ENCODE measurements at regions not wholly inside any gene's neighbourhood (a gene's known extent, or its start where the extent isn't known, plus 50 kb on each side); places are given as distances from the start of the nearest gene placed in this dataset.

DNA sequence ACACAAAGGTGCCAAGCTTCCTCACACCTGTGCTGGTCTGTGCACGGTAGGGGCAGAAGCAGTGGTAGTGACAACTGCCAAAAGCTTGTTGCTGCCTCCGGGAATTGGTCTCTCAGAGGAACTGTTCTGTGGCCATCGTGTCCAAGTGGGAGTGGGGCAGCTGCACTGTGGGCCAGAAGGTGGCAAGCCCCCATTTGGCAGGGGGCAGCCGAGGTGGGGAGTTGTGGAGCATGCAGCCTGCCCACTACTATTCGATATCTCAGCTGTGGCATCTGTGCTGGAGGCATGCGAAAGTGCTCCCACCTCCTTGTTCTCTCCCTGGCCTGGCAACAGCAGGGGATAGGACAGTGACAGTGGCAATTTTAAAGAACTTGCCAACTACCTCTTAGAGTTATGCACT lies 192.8 kb downstream of the TBX22 start:
- peaks cover 0 to 3% (median 0%) of the 10 kb centered on the region in 3 donors for H3K27me3 ChIP-seq (ENCODE audit: control insufficient read depth in 3 of 3, insufficient read depth in 3 of 3, low read length in 3 of 3)
- H3K36me3 ChIP-seq (ENCODE audit: control insufficient read depth in 3 of 3, insufficient read depth in 3 of 3, low read length in 3 of 3): no peaks in the 10 kb centered on the region
- H3K27ac ChIP-seq (ENCODE audit: low read depth, low read length): no peak overlapping the region
- no peaks in the 10 kb centered on the region for H3K4me1 ChIP-seq (ENCODE audit: control insufficient read depth in 3 of 3, insufficient read depth in 3 of 3, low read length in 3 of 3)
- no peak overlapping the region for H3K4me3 ChIP-seq (ENCODE audit: low read length in 3 of 3)
- peaks cover 0 to 4% (median 0%) of the 10 kb centered on the region in 3 donors for H3K9me3 ChIP-seq (ENCODE audit: control insufficient read depth in 3 of 3, low read length in 3 of 3)
- no peak overlapping the region for H3K9ac ChIP-seq (ENCODE audit: low read depth in 1 of 3, low read length in 3 of 3)

- no peaks in the 10 kb centered on the region for H3K4me1 ChIP-seq (ENCODE audit: control insufficient read depth in 3 of 3, insufficient read depth in 3 of 3, low read length in 3 of 3)
- H3K27ac ChIP-seq (ENCODE audit: low read depth, low read length): no peak overlapping the region
Measured at GRCh38 chrX:80216086-80216485, 201.5 kb downstream of the TBX22 start.

GRCh38 chrX:80223982-80224579 lies 196.2 kb upstream of the TENT5D start:
- H3K27ac ChIP-seq (ENCODE audit: low read depth, low read length): no peak overlapping the region
- H3K4me1 ChIP-seq (ENCODE audit: control insufficient read depth in 3 of 3, insufficient read depth in 3 of 3, low read length in 3 of 3): no peaks in the 10 kb centered on the region
- H3K9ac ChIP-seq (ENCODE audit: low read depth in 1 of 3, low read length in 3 of 3): no peak overlapping the region
- H3K27me3 ChIP-seq (ENCODE audit: control insufficient read depth in 3 of 3, insufficient read depth in 3 of 3, low read length in 3 of 3): no peaks in the 10 kb centered on the region
- H3K9me3 ChIP-seq (ENCODE audit: control insufficient read depth in 3 of 3, low read length in 3 of 3): no peaks in the 10 kb centered on the region
- H3K4me3 ChIP-seq (ENCODE audit: low read length in 3 of 3): no peak overlapping the region
- H3K36me3 ChIP-seq (ENCODE audit: control insufficient read depth in 3 of 3, insufficient read depth in 3 of 3, low read length in 3 of 3): no peaks in the 10 kb centered on the region

More at GRCh38 chrX:80216086-80216485, 201.5 kb downstream of the TBX22 start:
- Histone ChIP-seq H3K27me3 (ENCODE audit: control insufficient read depth in 3 of 3, insufficient read depth in 3 of 3, low read length in 3 of 3) (no peaks in the 10 kb centered on the region), H3K9me3 (ENCODE audit: control insufficient read depth in 3 of 3, low read length in 3 of 3) (peaks cover 0 to 4% (median 0%) of the 10 kb centered on the region in 3 donors), H3K4me3 (ENCODE audit: low read length in 3 of 3) (no peak overlapping the region), H3K9ac (ENCODE audit: low read depth in 1 of 3, low read length in 3 of 3) (no peak overlapping the region), H3K36me3 (ENCODE audit: control insufficient read depth in 3 of 3, insufficient read depth in 3 of 3, low read length in 3 of 3) (no peaks in the 10 kb centered on the region)

- Histone ChIP-seq H3K9me3 (ENCODE audit: control insufficient read depth in 3 of 3, low read length in 3 of 3) (no peaks in the 10 kb centered on the region), H3K36me3 (ENCODE audit: control insufficient read depth in 3 of 3, insufficient read depth in 3 of 3, low read length in 3 of 3) (no peaks in the 10 kb centered on the region), H3K27me3 (ENCODE audit: control insufficient read depth in 3 of 3, insufficient read depth in 3 of 3, low read length in 3 of 3) (no peaks in the 10 kb centered on the region), H3K9ac (ENCODE audit: low read depth in 1 of 3, low read length in 3 of 3) (no peak overlapping the region), H3K4me3 (ENCODE audit: low read length in 3 of 3) (no peak overlapping the region), H3K27ac (ENCODE audit: low read depth, low read length) (no peak overlapping the region), H3K4me1 (ENCODE audit: control insufficient read depth in 3 of 3, insufficient read depth in 3 of 3, low read length in 3 of 3) (no peaks in the 10 kb centered on the region)
Measured at GRCh38 chrX:80229626-80230025, 190.6 kb upstream of the TENT5D start.

GRCh38 chrX:80237072-80237471 lies 183.2 kb upstream of the TENT5D start:
- no peaks in the 10 kb centered on the region for H3K9me3 ChIP-seq (ENCODE audit: control insufficient read depth in 3 of 3, low read length in 3 of 3)
- H3K36me3 ChIP-seq (ENCODE audit: control insufficient read depth in 3 of 3, insufficient read depth in 3 of 3, low read length in 3 of 3): no peaks in the 10 kb centered on the region
- no peaks in the 10 kb centered on the region for H3K4me1 ChIP-seq (ENCODE audit: control insufficient read depth in 3 of 3, insufficient read depth in 3 of 3, low read length in 3 of 3)
- peaks cover 0 to 3% (median 0%) of the 10 kb centered on the region in 3 donors for H3K27me3 ChIP-seq (ENCODE audit: control insufficient read depth in 3 of 3, insufficient read depth in 3 of 3, low read length in 3 of 3)
- H3K9ac ChIP-seq (ENCODE audit: low read depth in 1 of 3, low read length in 3 of 3): no peak overlapping the region
- H3K4me3 ChIP-seq (ENCODE audit: low read length in 3 of 3): no peak overlapping the region
- no peak overlapping the region for H3K27ac ChIP-seq (ENCODE audit: low read depth, low read length)

DNA sequence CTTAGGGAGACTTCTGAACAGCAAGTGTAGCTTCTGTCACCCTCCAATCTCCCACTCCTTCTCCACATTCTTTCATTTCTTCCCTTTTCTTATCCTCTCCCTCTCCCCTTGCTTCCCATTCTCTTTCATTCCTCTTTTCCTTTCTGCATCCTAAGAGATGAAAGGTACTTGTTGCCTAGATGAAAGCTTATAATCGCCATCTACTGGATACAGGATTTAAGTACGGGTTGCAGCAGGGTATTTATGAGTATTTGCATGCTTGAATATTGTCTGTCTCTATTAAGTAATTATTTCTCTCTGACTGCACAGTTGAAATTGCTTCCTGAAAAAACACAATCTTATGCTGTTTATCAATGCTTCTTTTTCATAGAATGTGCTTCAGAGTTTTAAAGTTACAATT lies 174.0 kb upstream of the TENT5D start:
- Histone ChIP-seq H3K27me3 (ENCODE audit: control insufficient read depth in 3 of 3, insufficient read depth in 3 of 3, low read length in 3 of 3) (no peaks in the 10 kb centered on the region), H3K27ac (ENCODE audit: low read depth, low read length) (no peak overlapping the region), H3K9ac (ENCODE audit: low read depth in 1 of 3, low read length in 3 of 3) (no peak overlapping the region), H3K4me3 (ENCODE audit: low read length in 3 of 3) (no peak overlapping the region), H3K36me3 (ENCODE audit: control insufficient read depth in 3 of 3, insufficient read depth in 3 of 3, low read length in 3 of 3) (no peaks in the 10 kb centered on the region), H3K9me3 (ENCODE audit: control insufficient read depth in 3 of 3, low read length in 3 of 3) (no peaks in the 10 kb centered on the region), H3K4me1 (ENCODE audit: control insufficient read depth in 3 of 3, insufficient read depth in 3 of 3, low read length in 3 of 3) (no peaks in the 10 kb centered on the region)

DNA sequence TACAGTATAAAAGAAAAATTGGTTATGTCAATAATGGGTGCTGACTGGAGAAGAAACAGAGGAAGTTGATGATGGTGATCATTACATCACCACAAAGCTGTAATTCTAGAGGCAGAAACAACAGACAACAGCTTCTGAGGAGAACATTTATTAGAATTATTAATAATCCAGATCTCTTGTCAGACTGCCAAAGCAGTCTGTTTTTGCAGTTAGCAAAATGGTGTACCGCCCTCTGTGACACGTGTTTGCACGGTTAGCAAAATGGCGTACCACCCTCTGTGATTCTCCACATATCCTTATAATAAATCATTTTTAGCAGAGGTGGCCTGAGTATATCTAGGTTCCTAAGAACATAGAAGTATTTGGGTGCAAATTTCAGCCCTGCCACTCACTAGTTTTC lies 154.0 kb upstream of the TENT5D start:
- Histone ChIP-seq H3K27ac (ENCODE audit: low read depth, low read length) (no peak overlapping the region), H3K9me3 (ENCODE audit: control insufficient read depth in 3 of 3, low read length in 3 of 3) (no peaks in the 10 kb centered on the region), H3K9ac (ENCODE audit: low read depth in 1 of 3, low read length in 3 of 3) (no peak overlapping the region), H3K36me3 (ENCODE audit: control insufficient read depth in 3 of 3, insufficient read depth in 3 of 3, low read length in 3 of 3) (no peaks in the 10 kb centered on the region), H3K27me3 (ENCODE audit: control insufficient read depth in 3 of 3, insufficient read depth in 3 of 3, low read length in 3 of 3) (no peaks in the 10 kb centered on the region), H3K4me1 (ENCODE audit: control insufficient read depth in 3 of 3, insufficient read depth in 3 of 3, low read length in 3 of 3) (no peaks in the 10 kb centered on the region), H3K4me3 (ENCODE audit: low read length in 3 of 3) (no peak overlapping the region)

- H3K27ac ChIP-seq (ENCODE audit: low read depth, low read length): no peak overlapping the region
- no peaks in the 10 kb centered on the region for H3K4me1 ChIP-seq (ENCODE audit: control insufficient read depth in 3 of 3, insufficient read depth in 3 of 3, low read length in 3 of 3)
- H3K36me3 ChIP-seq (ENCODE audit: control insufficient read depth in 3 of 3, insufficient read depth in 3 of 3, low read length in 3 of 3): no peaks in the 10 kb centered on the region
- H3K9ac ChIP-seq (ENCODE audit: low read depth in 1 of 3, low read length in 3 of 3): no peak overlapping the region
- no peaks in the 10 kb centered on the region for H3K9me3 ChIP-seq (ENCODE audit: control insufficient read depth in 3 of 3, low read length in 3 of 3)
- no peaks in the 10 kb centered on the region for H3K27me3 ChIP-seq (ENCODE audit: control insufficient read depth in 3 of 3, insufficient read depth in 3 of 3, low read length in 3 of 3)
- H3K4me3 ChIP-seq (ENCODE audit: low read length in 3 of 3): no peak overlapping the region
Measured at GRCh38 chrX:80266979-80267378, 153.3 kb upstream of the TENT5D start.

DNA sequence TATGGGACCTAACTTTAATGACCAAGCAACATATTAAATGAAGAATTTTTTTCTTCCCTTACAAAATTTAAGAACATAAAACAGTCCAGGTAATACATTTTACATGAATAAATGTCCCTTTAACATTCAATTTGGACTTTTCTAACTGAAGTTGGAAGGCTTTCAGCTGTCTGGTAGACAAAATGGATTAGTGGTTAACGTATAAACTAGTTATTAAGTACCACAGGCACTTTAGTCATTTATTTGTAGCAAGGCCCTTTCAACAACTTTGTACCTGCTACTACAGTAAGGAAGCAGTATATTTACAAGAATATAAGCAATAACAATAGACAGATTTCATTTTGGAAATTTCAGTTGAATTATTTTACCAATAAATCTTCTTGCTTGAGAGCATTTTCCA lies 152.5 kb upstream of the TENT5D start:
- Histone ChIP-seq H3K27ac (ENCODE audit: low read depth, low read length) (no peak overlapping the region), H3K4me3 (ENCODE audit: low read length in 3 of 3) (no peak overlapping the region), H3K36me3 (ENCODE audit: control insufficient read depth in 3 of 3, insufficient read depth in 3 of 3, low read length in 3 of 3) (no peaks in the 10 kb centered on the region), H3K9me3 (ENCODE audit: control insufficient read depth in 3 of 3, low read length in 3 of 3) (no peaks in the 10 kb centered on the region), H3K4me1 (ENCODE audit: control insufficient read depth in 3 of 3, insufficient read depth in 3 of 3, low read length in 3 of 3) (no peaks in the 10 kb centered on the region), H3K9ac (ENCODE audit: low read depth in 1 of 3, low read length in 3 of 3) (no peak overlapping the region), H3K27me3 (ENCODE audit: control insufficient read depth in 3 of 3, insufficient read depth in 3 of 3, low read length in 3 of 3) (no peaks in the 10 kb centered on the region)

GRCh38 chrX:80282535-80282934 lies 137.7 kb upstream of the TENT5D start:
- Histone ChIP-seq H3K4me3 (ENCODE audit: low read length in 3 of 3) (no peak overlapping the region), H3K9ac (ENCODE audit: low read depth in 1 of 3, low read length in 3 of 3) (no peak overlapping the region), H3K27ac (ENCODE audit: low read depth, low read length) (no peak overlapping the region), H3K27me3 (ENCODE audit: control insufficient read depth in 3 of 3, insufficient read depth in 3 of 3, low read length in 3 of 3) (no peaks in the 10 kb centered on the region), H3K4me1 (ENCODE audit: control insufficient read depth in 3 of 3, insufficient read depth in 3 of 3, low read length in 3 of 3) (no peaks in the 10 kb centered on the region), H3K36me3 (ENCODE audit: control insufficient read depth in 3 of 3, insufficient read depth in 3 of 3, low read length in 3 of 3) (no peaks in the 10 kb centered on the region), H3K9me3 (ENCODE audit: control insufficient read depth in 3 of 3, low read length in 3 of 3) (no peaks in the 10 kb centered on the region)

Measured in skeletal muscle tissue (tissue), 3 donors.